GM12872 (cell line): ENCODE measurements at regions not wholly inside any gene's neighbourhood (a gene's known extent, or its start where the extent isn't known, plus 50 kb on each side); places are given as distances from the start of the nearest gene placed in this dataset.

Experiments
- CTCF ChIP-seq: IDR thresholded peaks from 3 replicates; pipeline ENCODE4 v1.5.1; 2011; ENCODE audit warnings: low read depth, mild to moderate bottlenecking, low read length, moderate library complexity; ENCODE audit not compliant: insufficient read depth

DNA sequence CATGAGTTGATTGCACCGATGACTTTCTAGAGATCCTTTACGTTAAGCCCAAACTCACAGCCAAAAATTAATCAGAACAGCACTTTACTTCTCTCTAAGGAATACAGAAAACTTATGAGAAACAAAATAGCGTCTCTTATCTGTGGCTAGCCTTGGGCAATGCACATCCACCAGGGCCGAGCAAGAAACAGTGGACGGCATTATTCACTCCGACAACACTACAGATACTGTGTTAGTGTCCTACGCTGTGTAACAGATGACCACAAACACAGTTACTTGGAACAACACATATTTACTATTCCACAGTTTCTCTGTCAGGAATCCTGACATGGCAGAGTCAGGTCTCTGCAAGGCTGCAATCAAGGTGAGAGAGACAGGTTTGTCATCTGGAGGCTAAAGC lies 598.3 kb upstream of the ADARB2 start:
- TF ChIP-seq CTCF, result no peak

DNA sequence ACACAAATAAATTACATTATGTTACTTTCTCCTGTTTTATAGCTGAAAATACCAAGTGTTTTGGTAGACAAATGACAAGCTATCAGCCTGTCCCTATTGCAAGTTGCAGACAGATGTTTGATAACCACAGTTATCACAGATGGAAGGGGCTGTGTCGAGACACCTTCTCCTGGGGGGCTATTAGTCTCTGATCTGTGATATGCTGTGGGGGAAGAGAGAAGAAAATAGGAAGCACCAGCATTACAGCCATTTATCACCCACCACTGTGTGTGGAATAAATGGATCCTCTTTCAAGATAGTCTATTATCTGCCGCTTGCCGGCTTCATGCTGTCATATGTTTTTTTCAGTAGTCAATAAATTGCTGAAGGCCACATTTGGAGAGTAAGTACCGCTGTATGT lies 597.2 kb upstream of the ADARB2 start:
- no peak for TF ChIP-seq CTCF

GRCh38 chr10:2329082-2329481 lies 591.8 kb upstream of the ADARB2 start:
- TF ChIP-seq CTCF, result no peak

GRCh38 chr10:2326411-2326810 lies 589.1 kb upstream of the ADARB2 start:
- TF ChIP-seq CTCF, result no peak

- no peak for TF ChIP-seq CTCF
Measured at GRCh38 chr10:2306081-2306480, 568.8 kb upstream of the ADARB2 start.

DNA sequence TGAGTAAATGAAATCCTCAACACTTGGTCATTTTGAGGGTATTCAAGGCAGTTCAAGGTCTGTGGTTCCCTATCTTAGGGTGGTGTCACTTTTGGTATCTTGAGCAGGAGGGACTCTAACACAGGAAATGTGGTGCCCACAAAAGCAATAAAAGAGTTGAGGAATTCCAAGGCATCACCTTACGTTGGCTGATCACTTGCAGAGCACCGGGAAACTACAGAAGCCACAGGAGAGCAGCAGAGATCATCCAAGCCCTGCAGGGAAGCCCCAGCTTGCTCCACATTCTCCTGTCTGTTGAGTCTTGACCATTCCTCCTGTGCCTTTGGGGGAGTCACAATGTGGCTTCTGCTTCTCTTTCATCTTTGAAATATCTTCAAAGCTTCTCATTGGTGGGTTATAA lies 565.8 kb upstream of the ADARB2 start:
- no peak for TF ChIP-seq CTCF

GRCh38 chr10:2301227-2301626 lies 563.9 kb upstream of the ADARB2 start:
- TF ChIP-seq CTCF, result no peak

DNA sequence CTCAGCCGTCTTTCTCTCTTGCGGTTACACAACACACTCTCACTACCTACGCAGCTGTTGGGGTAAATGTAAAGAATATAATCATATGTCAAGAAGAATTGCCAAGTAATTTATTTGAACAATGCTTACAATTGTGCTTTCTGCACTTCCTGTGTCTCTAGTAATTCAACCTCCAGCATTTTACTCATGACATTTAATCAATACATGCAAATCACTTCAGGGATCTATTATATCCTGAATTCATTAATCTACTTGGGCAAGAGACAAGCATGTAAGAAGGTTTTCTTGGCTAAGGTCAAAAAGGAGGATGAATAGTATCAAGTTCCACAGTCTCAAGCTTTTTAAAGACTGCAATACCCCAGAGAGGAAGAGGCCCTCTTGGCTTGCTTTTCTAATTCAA lies 562.9 kb upstream of the ADARB2 start:
- TF ChIP-seq CTCF, result no peak
